ENCODE measurements at regions not wholly inside any gene's neighbourhood (a gene's known extent, or its start where the extent isn't known, plus 50 kb on each side); places are given as distances from the start of the nearest gene placed in this dataset.

DNA sequence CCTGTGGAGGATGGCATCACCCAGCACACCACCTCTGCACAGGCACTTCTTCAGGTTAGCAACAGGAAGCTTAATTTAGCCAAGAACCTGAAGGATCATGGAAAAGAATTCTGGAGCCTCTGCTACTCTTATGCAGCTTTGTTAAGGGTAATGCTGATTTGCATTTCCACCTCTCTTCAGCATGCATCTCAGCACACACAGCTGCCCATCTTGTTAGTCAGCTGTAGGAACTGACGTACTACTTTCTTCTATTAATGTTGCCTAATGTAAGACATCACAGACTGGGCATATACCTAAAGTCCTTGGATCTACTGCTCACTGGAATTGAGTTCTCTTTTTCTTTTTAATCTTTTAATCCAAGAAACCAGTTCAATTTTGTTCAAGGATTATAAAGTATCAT lies 181.0 kb downstream of the SPP2 start:
- Histone ChIP-seq H3K36me3 (ENCODE audit: insufficient read depth, low read length) (no peaks in the 10 kb centered on the region), H3K4me2 (ENCODE audit: low read length) (no peak overlapping the region), H3K79me2 (ENCODE audit: insufficient read depth, low read depth, low read length) (no peaks in the 10 kb centered on the region), H3K9me2 (ENCODE audit: insufficient read depth, low read length) (no peaks in the 10 kb centered on the region), H4K20me1 (ENCODE audit: insufficient read depth, low read length) (no peaks in the 10 kb centered on the region), H3K4me1 (ENCODE audit: insufficient read depth, low read length, poor library complexity, severe bottlenecking) (no peaks in the 10 kb centered on the region), H3K27ac (ENCODE audit: low read depth, low read length, poor library complexity, severe bottlenecking) (no peak overlapping the region), H3K9me3 (ENCODE audit: low read length) (no peaks in the 10 kb centered on the region), H3K4me3 (ENCODE audit: low read depth, low read length, poor library complexity, severe bottlenecking) (no peak overlapping the region), H2AFZ (ENCODE audit: low read length) (no peak overlapping the region)
- CTCF ChIA-PET (ENCODE audit: unreplicated experiment) = no interaction called here
- no peak for DNase-seq (ENCODE audit: low spot score)
- POLR2A ChIA-PET = no interaction called here
- no peak for TF ChIP-seq EZH2phosphoT487 (IDR thresholded peaks at IDR 0.05; ENCODE audit: borderline replicate concordance, low read depth, low read length)
- TF ChIP-seq, protein P1, sequence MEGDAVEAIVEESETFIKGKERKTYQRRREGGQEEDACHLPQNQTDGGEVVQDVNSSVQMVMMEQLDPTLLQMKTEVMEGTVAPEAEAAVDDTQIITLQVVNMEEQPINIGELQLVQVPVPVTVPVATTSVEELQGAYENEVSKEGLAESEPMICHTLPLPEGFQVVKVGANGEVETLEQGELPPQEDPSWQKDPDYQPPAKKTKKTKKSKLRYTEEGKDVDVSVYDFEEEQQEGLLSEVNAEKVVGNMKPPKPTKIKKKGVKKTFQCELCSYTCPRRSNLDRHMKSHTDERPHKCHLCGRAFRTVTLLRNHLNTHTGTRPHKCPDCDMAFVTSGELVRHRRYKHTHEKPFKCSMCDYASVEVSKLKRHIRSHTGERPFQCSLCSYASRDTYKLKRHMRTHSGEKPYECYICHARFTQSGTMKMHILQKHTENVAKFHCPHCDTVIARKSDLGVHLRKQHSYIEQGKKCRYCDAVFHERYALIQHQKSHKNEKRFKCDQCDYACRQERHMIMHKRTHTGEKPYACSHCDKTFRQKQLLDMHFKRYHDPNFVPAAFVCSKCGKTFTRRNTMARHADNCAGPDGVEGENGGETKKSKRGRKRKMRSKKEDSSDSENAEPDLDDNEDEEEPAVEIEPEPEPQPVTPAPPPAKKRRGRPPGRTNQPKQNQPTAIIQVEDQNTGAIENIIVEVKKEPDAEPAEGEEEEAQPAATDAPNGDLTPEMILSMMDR (conservative IDR thresholded peaks at IDR 0.05; ENCODE audit: low read length) = no peak
- no TSS peak for BruUV-seq (replicated peaks)
- intact Hi-C loops (cut with micrococcal nuclease; ENCODE audit: unreplicated experiment) = no loop called here

DNA sequence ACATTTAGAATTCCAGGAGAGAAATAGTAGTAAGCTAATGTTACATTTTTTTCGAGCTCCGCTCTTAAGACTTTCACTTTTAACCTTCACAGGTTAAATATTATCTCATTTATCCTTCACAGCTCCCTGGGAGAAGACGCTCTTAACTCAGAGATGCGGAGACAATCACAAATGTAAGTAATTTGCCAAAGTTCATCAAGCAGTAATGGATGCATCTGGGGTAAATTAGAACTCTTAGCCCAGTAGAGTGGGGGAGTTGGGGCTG lies 168.5 kb downstream of the SPP2 start:
- Histone ChIP-seq H3K9me3 (ENCODE audit: low read length) (no peaks in the 10 kb centered on the region), H4K20me1 (ENCODE audit: insufficient read depth, low read length) (no peaks in the 10 kb centered on the region), H3K4me2 (ENCODE audit: low read length) (no peak overlapping the region), H3K4me1 (ENCODE audit: insufficient read depth, low read length, poor library complexity, severe bottlenecking) (no peaks in the 10 kb centered on the region), H3K9me2 (ENCODE audit: insufficient read depth, low read length) (no peaks in the 10 kb centered on the region), H3K36me3 (ENCODE audit: insufficient read depth, low read length) (no peaks in the 10 kb centered on the region), H3K79me2 (ENCODE audit: insufficient read depth, low read depth, low read length) (no peaks in the 10 kb centered on the region), H2AFZ (ENCODE audit: low read length) (no peak overlapping the region), H3K27ac (ENCODE audit: low read depth, low read length, poor library complexity, severe bottlenecking) (no peak overlapping the region), H3K4me3 (ENCODE audit: low read depth, low read length, poor library complexity, severe bottlenecking) (no peak overlapping the region)
- ChIA-PET CTCF (ENCODE audit: unreplicated experiment) (no interaction called here), POLR2A (interaction anchor here (0.6 to 1.6 kb wide), 2 partner anchors 9 to 27 kb away, joined by 3 to 5 read pairs; no protein-coding TSS in a partner anchor)
- TF ChIP-seq, protein P1 (conservative IDR thresholded peaks at IDR 0.05; ENCODE audit: low read length) = no peak
- no peak for TF ChIP-seq EZH2phosphoT487 (IDR thresholded peaks at IDR 0.05; ENCODE audit: borderline replicate concordance, low read depth, low read length)
- intact Hi-C loops (cut with micrococcal nuclease; ENCODE audit: unreplicated experiment) = no loop called here
- no TSS peak for BruUV-seq (replicated peaks)
- no peak for DNase-seq (ENCODE audit: low spot score)

DNA sequence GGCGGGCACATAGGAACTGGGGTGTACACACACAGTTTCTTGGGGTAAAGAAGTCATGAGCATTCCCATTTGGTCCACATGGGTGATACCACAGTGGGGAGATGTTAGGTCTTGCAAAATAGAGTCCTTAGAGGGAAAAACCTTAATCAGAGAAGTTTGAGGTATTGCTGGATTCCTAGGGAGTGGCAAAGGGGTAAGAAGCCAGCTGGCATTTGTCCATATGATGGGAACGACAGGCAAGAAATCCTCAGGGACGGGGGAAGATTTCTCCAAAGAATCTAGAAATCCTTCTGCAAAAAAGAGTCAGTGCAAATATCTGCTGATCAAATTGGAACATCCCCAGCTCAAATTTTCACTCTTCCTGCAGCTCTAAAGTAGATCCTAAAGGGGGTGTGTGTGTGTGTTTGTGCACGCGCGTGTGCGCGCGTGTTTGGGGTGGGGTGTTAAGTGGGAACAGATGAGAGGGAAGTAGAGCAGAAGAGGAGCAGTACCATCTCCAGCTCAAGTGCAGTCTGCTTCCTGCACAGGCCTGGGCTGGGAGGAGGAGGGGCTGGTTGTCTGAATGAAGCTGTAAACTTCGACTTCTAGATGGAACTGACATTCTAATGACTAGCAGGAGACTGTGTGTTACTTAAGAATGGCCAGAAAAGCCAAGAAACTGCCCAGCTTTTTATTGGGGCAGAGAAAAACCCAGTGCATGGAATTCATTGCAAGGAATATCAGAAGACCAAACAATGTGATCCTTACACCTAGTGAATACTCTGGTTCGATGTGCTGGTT lies 168.0 kb downstream of the SPP2 start:
- Histone ChIP-seq H3K9me3 (ENCODE audit: low read length) (no peaks in the 10 kb centered on the region), H3K9me2 (ENCODE audit: insufficient read depth, low read length) (no peaks in the 10 kb centered on the region), H3K4me1 (ENCODE audit: insufficient read depth, low read length, poor library complexity, severe bottlenecking) (no peaks in the 10 kb centered on the region), H3K79me2 (ENCODE audit: insufficient read depth, low read depth, low read length) (no peaks in the 10 kb centered on the region), H4K20me1 (ENCODE audit: insufficient read depth, low read length) (no peaks in the 10 kb centered on the region), H2AFZ (ENCODE audit: low read length) (no peak overlapping the region), H3K36me3 (ENCODE audit: insufficient read depth, low read length) (no peaks in the 10 kb centered on the region), H3K4me2 (ENCODE audit: low read length) (no peak overlapping the region), H3K27ac (ENCODE audit: low read depth, low read length, poor library complexity, severe bottlenecking) (no peak overlapping the region), H3K4me3 (ENCODE audit: low read depth, low read length, poor library complexity, severe bottlenecking) (no peak overlapping the region)
- intact Hi-C loops (cut with micrococcal nuclease; ENCODE audit: unreplicated experiment) = no loop called here
- no peak for TF ChIP-seq EZH2phosphoT487 (IDR thresholded peaks at IDR 0.05; ENCODE audit: borderline replicate concordance, low read depth, low read length)
- TF ChIP-seq, protein P1 (conservative IDR thresholded peaks at IDR 0.05; ENCODE audit: low read length) = no peak
- DNase-seq (ENCODE audit: low spot score) = no peak
- ChIA-PET CTCF (ENCODE audit: unreplicated experiment) (no interaction called here), POLR2A (interaction anchor here (0.6 to 1.6 kb wide), 2 partner anchors 8 to 28 kb away, joined by 3 to 5 read pairs; no protein-coding TSS in a partner anchor)
- BruUV-seq (replicated peaks) = no TSS peak
